HG03280 (cell line): ENCODE measurements at regions not wholly inside any gene's neighbourhood (a gene's known extent, or its start where the extent isn't known, plus 50 kb on each side); places are given as distances from the start of the nearest gene placed in this dataset.

Experiments
- ATAC-seq: cut with Tn5 transposase; IDR thresholded peaks from one replicate; pipeline ENCODE4 v1.9.1; 2021; ENCODE audit warnings: mild to moderate bottlenecking, moderate library complexity; ENCODE audit not compliant: unreplicated experiment

GRCh38 chr20:24812373-24812772, 136.7 kb upstream of the CST7 start:
- ATAC-seq, result no peak

DNA sequence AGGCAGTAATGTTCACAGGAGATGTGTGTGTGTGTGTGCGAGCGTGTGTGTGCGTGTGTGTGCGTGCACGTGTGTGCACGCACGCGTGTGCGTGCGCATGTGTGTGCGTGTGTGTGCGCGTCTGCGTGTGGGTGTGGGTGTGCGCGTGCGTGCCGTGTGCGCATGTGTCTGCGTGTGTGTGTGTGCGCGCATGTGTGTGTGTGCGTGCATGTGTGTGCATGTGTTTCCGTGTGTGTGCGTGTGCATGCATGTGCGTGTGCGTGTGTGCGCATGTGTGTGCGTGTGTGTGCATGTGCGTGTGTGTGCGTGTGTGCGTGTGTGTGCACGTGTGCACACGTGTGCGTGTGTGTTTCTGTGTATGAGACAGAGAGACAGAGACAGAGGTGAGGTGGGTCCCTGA, 136.0 kb upstream of the CST7 start:
- ATAC-seq, result no peak

DNA sequence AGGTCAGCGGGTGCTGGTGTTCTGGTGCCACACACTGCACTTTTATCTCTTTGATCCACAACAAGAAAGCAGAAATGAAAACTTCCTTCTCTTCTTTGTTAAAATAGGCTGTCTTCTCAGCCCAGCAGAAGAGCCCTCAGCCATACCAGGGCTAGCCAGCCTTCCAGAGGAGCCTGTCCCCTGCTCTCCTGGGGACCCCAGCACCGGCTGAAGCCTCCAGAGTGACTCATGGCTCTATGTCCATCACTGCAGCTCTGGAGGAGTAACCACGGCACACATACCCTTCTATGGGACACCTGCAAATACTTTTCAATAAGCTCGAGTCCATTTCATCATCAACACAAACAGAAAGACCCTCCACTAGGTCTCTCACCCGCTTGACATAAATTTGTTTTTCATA, 135.6 kb upstream of the CST7 start:
- no peak for ATAC-seq

- no peak for ATAC-seq
Measured at GRCh38 chr20:24813936-24814335, 135.1 kb upstream of the CST7 start.

GRCh38 chr20:24814556-24815195, 134.4 kb upstream of the CST7 start:
- ATAC-seq, result no peak

GRCh38 chr20:24815196-24815815, 133.8 kb upstream of the CST7 start:
- ATAC-seq, result no peak

DNA sequence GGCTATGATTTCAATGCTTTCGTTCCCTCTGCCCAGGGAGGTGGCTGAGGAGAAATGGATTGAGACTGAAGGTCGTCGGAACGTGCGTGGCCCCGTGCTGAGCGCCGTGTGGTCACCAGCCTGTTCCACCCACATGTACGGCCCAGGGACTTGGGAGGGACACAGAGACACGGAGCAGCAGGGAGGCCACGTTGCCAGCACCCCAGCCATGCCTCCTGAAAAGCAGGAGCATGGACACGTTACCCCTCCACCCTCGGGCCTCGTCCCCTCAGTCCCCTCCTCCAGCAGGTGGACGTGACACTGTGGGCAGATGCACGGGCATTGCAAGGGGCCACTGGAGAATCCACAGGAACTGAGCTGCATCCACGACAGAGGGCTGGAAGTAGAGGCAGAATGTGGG, 133.1 kb upstream of the CST7 start:
- no peak for ATAC-seq

DNA sequence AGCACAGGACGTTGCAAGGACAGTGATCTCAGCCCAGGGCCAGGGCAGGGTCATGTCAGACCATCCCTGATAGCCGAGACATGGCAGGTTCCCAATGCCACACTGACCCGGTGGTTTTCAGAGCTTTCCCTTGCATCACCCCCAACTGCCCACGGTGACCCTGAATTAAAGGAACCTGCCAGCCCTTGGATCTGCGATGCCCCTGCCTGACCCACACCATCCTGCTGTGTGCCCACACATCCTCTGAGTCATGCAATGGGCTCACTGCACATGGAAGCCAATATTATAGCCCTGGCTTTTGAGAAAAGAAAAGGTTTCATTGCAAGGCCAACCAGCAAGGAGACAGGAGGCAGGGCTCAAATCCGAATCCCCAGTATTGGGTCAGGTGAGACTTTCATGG, 132.6 kb upstream of the CST7 start:
- ATAC-seq, result no peak

GRCh38 chr20:24816907-24817306, 132.2 kb upstream of the CST7 start:
- no peak for ATAC-seq

GRCh38 chr20:24817351-24817750, 131.7 kb upstream of the CST7 start:
- no peak for ATAC-seq

DNA sequence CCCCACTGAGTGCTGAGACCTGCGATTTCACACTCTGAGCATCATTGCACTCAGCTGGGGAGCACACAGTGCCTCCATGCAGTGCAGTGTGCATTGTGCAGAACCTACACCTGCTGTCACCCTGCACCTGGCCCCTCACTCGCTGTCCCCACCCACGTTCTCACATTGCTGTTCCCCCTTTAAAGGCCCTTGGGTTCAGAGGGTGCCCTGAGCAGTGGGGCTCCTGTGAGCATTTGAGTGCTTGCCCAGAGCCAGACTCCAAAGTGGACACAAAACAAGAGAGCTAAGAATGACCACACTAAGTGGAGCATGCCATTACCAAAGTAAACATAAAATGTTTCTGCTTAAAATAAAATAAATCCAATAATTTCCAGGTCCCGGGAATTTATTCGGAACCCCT, 131.0 kb upstream of the CST7 start:
- ATAC-seq, result no peak

DNA sequence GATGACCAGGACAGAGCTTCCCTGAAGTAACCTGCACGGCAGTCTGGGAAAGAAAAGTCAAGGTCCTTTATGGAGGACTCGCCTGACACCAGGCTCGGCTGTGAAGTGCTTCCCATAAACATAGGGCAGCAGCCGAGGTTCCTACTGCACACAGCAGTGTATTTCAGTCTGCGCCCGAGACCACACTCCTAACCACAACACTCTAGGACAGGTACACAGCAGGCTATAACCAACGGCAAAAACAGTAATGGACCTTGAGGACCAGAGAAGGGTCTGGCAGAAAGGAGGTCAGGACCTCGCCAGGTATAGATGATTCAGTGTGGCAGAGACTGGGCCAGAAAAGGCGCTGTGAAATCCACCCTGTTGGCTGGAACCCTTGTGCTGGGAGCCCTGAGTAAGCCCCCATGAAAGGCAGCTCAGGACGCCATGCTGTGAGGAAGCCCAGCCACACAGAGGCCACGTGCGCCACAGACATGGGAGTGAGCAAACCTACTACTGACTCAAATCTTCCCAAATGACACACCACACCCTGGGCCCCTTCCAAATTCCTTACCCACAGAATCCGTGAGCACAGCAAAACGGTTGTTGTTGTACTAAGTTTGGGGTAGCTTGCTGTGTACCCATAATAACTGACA, 129.6 kb upstream of the CST7 start:
- no peak for ATAC-seq

DNA sequence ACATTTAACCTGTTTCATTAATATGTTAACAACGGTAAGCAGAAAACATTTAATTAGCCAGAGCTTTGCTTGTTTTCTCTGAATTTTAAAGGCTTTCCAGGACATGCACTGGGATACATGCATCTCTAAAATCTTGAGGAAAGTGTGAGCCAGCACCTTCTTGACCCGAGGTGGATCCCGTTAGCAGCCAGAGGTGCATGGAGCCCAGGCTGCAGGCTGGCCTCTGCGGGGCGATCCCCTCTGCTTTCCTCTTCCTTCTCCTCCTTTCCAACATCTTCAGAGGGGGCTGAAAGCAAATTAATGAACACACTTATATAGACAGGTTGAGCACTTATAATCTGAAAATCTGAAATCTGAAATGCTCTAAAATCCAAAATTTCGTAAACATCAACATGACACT, 128.7 kb upstream of the CST7 start:
- no peak for ATAC-seq

GRCh38 chr20:24821391-24821790, 127.7 kb upstream of the CST7 start:
- ATAC-seq, result no peak

- no peak for ATAC-seq
Measured at GRCh38 chr20:24823176-24823784, 125.8 kb upstream of the CST7 start.

- ATAC-seq, result no peak
Measured at GRCh38 chr20:24823989-24824693, 124.9 kb upstream of the CST7 start.

DNA sequence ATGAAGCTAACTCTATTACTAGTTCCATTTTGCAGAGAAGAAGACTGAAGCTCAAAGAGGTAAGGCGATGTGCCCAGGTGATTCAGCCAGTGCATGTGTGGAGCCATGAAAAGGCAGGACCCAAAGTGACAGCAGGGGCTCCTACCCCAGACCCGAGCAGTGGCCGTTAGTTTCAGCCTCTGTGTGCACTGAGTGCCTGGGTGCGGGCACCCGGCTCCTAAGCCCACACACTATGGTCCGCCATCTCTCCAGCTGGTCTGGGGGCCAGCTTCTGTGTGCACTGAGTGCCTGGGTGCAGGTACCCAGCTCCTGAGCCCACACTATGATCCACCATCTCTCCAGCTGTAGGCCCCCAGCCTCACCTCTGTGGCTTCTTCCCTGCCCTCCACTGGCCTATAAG, 123.5 kb upstream of the CST7 start:
- ATAC-seq, result no peak

DNA sequence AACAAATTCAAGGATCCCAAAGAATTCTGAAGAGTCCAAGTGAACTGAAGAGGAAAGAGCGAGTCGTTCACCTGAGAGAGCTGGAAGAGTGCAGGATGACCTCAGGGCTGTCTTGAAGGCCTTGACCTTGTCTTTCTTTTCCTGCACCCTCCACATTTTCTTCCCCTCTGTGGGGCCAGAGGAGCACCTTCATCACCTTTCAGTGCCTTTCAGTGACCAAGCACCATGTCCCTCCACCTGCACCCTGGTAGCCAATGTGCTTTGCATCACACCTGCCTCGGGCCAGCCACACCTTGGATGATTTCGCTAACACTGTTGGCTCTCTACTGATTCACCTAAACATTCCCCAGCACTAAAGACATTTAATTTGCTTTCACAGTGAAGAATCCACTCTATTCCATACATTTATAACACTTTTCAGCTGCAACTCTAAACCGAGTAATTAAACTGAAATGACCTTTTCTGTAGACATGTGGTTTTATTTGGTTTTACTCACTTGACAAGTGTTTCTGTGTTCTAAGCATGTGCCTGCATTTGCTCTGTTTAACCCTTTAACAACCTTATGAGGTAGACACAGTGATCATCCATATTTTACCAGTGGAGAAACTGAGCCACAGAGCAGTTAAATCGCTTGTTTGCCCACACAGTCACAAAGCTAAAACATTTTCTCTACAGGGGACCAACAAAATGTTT, 121.3 kb upstream of the CST7 start:
- no peak for ATAC-seq

DNA sequence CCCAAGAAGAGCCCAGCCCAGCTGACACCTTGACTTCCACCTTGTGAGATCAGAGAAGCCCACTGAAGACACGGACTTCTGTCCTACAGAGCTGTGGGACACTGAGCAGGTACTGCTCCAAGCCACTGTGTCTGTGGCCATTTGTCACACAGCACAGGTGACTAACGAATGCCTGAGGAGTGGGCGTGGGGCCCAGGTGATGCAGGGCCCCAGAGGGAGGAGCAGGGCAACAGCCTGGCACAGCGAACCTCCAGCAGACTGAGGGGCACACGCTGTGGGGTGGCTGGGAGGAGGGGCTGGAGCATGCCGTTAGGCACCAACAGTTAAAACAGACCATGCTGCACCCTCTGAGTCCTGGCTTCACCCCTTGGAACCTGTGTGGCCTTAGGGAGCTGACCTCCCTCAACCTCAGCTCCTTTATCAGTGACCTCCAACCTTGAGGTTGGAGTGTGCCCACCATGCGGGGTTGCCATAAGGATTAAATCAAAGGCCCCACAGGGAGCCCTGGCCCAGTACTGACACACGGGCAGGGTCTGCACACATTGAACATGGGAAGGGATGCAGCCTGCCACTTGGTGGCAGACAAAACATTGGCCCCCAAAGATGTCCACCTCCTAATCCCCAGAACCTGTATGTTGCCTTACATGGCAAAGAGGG, 119.9 kb upstream of the CST7 start:
- no peak for ATAC-seq

DNA sequence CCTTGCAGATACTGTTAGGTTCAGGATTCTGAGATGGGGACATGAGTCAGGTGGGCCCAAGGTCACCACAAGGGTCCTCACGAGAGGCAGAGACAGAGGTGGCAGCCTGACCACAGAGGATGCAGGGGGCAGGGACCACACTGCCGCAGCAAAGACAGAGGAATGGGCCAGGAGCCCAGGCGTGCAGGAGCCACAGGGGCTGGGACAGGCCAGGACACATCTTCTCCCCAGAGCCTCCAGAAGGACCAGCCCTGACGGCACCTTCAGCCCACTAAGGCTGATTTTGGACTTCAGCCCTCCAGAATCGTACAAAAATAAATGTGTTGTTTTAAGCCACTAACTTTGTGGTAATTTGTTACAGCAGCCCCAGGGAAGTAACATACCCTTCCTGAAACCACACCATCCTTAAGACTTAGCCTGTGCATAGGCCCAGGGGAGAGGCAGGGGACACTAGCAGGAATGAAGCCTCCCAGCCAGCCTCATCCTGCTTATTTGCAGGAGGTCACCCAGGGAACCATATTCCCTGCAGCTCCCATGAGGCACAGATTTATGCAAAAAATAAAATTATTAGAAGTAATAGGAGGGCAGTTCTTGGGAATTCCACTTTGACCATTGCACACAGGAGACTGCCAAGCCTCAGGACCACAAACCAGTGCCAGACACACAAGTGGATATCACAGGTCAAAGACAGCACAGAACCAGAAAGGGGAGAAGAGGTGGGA, 119.3 kb upstream of the CST7 start:
- ATAC-seq, result no peak
